OCI-LY3 (cell line): ENCODE measurements at regions not wholly inside any gene's neighbourhood (a gene's known extent, or its start where the extent isn't known, plus 50 kb on each side); places are given as distances from the start of the nearest gene placed in this dataset.

Experiments used
- H2AFZ ChIP-seq: fragments of 200-600, 300-600 bp; shearing (Covaris generic); 2 replicates; pipeline ENCODE4 v1.6.0; 2014; ENCODE audit warnings: antibody characterized with exemption, low read depth, low read length
- H3K27ac ChIP-seq: fragments of 200-600, 300-600 bp; sonication (generic); 2 replicates; pipeline ENCODE4 v1.5.1; 2014; ENCODE audit warnings: mild to moderate bottlenecking, low read length, moderate library complexity, mixed read lengths
- H3K27me3 ChIP-seq: fragments of 200-600, 300-600 bp; sonication (generic); 2 replicates; pipeline ENCODE4 v1.6.1; 2014; ENCODE audit warnings: low read depth, low read length, mixed read lengths
- H3K36me3 ChIP-seq: fragments of 200-600, 300-600 bp; sonication (generic); replicated peaks from 2 replicates; pipeline ENCODE3; 2014; ENCODE audit warnings: low read depth, low read length, mixed read lengths
- H3K4me1 ChIP-seq: fragments of 300-600, 200-600 bp; sonication (generic); 2 replicates; pipeline ENCODE4 v1.6.1; 2014; ENCODE audit warnings: low read length, mixed read lengths
- H3K4me2 ChIP-seq: fragments of 200-600, 300-600 bp; sonication (generic); 2 replicates; pipeline ENCODE4 v1.6.1; 2014; ENCODE audit warnings: low read length, mixed read lengths
- H3K4me3 ChIP-seq: fragments of 300-600, 200-600 bp; sonication (generic); 2 replicates; pipeline ENCODE4 v1.5.1; 2014; ENCODE audit warnings: antibody characterized with exemption, mild to moderate bottlenecking, low read length, moderate library complexity
- H3K79me2 ChIP-seq: fragments of 300-600, 200-600 bp; shearing (Covaris generic); 2 replicates; pipeline ENCODE4 v1.6.1; 2014; ENCODE audit warnings: mild to moderate bottlenecking, low read length, mixed read lengths
- H3K9ac ChIP-seq: fragments of 300-600, 200-600 bp; shearing (Covaris generic); 2 replicates; pipeline ENCODE4 v1.6.0; 2014; ENCODE audit warnings: mild to moderate bottlenecking, low read length, moderate library complexity
- H3K9me3 ChIP-seq: fragments of 200-600, 300-600 bp; shearing (Covaris generic); 2 replicates; pipeline ENCODE4 v1.6.1; 2014; ENCODE audit warnings: low read length, mixed read lengths; ENCODE audit not compliant: insufficient read depth
- H4K20me1 ChIP-seq: fragments of 200-600, 300-600 bp; sonication (generic); 2 replicates; pipeline ENCODE4 v1.6.1; 2016; ENCODE audit warnings: low read length, mixed read lengths; ENCODE audit not compliant: insufficient read depth
- EZH2phosphoT487 ChIP-seq: fragments of 200-600 bp; shearing (Covaris generic); IDR thresholded peaks from 2 replicates; pipeline ENCODE4 v1.6.1; 2018; ENCODE audit warnings: antibody characterized with exemption, mixed run types, low read depth
- TF ChIP-seq, protein P1 (sequence below): fragments of 200-600, 300-600 bp; sonication (generic); IDR thresholded peaks from 2 replicates; pipeline ENCODE4 v1.5.1; 2014; ENCODE audit warnings: antibody characterized with exemption, low read length, low read depth

DNA sequence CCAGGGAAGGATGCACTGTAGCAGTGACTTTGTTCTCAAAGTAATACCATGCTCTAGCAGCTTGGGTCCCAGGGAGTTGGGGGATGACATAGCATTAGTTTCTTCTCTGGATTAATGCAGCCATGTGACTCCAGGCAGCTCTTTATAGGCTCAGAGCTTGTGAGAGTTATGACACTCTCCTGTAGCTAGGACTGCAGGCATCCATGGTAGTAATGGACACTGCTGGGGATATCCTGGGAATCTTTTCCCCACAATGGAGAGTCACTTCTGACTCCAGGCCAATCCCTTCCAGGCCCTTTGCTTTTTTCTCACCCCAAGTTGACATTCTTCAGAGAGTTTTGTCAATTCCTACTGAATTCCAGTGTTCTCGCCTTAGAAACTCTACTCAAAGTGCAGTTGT is 270.9 kb downstream of the COG6 start:
- Histone ChIP-seq H3K36me3 (no peaks in the 10 kb centered on the region), H2AFZ (no peak overlapping the region), H3K4me3 (no peak overlapping the region), H3K4me1 (peaks cover 6% of the 10 kb centered on the region; the same call in 1 of the 2 replicates), H4K20me1 (no peaks in the 10 kb centered on the region), H3K4me2 (no peak overlapping the region), H3K79me2 (no peaks in the 10 kb centered on the region), H3K9ac (no peak overlapping the region), H3K27ac (no peak overlapping the region), H3K27me3 (no peaks in the 10 kb centered on the region), H3K9me3 (no peaks in the 10 kb centered on the region)
- TF ChIP-seq, protein P1, sequence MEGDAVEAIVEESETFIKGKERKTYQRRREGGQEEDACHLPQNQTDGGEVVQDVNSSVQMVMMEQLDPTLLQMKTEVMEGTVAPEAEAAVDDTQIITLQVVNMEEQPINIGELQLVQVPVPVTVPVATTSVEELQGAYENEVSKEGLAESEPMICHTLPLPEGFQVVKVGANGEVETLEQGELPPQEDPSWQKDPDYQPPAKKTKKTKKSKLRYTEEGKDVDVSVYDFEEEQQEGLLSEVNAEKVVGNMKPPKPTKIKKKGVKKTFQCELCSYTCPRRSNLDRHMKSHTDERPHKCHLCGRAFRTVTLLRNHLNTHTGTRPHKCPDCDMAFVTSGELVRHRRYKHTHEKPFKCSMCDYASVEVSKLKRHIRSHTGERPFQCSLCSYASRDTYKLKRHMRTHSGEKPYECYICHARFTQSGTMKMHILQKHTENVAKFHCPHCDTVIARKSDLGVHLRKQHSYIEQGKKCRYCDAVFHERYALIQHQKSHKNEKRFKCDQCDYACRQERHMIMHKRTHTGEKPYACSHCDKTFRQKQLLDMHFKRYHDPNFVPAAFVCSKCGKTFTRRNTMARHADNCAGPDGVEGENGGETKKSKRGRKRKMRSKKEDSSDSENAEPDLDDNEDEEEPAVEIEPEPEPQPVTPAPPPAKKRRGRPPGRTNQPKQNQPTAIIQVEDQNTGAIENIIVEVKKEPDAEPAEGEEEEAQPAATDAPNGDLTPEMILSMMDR = no peak
- no peak for TF ChIP-seq EZH2phosphoT487

DNA sequence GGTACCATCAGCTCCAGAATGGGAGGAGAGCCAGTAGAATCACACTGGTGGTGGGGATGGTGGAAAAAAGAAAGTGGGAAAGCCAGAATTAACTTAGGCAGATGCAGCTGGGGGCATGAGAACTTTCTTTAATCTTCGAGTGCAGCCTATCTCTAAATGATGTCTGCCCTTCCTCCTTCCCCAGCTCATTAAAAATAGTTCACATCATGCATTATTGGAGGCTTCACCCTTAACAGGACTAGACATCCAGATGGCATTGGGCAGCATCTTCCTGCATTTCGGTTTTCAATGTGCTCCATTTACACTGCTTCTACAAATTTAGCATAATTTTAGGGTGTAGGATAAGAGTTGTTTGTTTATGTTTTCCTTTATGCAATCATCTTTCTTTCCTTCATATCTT is 272.8 kb downstream of the COG6 start:
- Histone ChIP-seq H3K4me3 (no peak overlapping the region), H2AFZ (no peak overlapping the region), H3K4me1 (peaks cover 6% of the 10 kb centered on the region; the same call in 1 of the 2 replicates), H3K27me3 (no peaks in the 10 kb centered on the region), H4K20me1 (no peaks in the 10 kb centered on the region), H3K9ac (no peak overlapping the region), H3K79me2 (no peaks in the 10 kb centered on the region), H3K36me3 (no peaks in the 10 kb centered on the region), H3K9me3 (no peaks in the 10 kb centered on the region), H3K27ac (no peak overlapping the region), H3K4me2 (no peak overlapping the region)
- TF ChIP-seq EZH2phosphoT487 = no peak
- TF ChIP-seq, protein P1 = no peak

DNA sequence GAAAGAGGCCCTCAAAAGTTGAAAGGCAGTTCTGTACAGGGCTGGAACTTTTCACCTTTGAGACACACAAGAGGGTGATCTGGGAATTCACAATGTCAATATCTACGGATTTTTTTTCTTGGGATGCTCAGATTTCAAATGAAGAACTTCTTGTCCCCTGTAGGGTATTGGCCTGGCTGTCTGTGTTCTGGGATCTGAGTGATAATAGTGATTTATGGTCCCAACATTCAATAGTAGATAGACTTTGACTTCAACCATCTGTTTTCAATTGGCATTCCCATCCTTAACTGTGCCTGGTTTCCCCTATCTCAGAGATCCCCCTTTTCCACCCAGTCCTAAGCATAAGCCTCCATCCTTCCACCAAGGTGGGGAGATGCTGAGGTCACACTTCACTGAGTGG is 274.1 kb downstream of the COG6 start:
- H3K4me2 ChIP-seq = no peak overlapping the region
- TF ChIP-seq, protein P1 = no peak
- TF ChIP-seq EZH2phosphoT487 = no peak
- H3K36me3 ChIP-seq = no peaks in the 10 kb centered on the region
- no peak overlapping the region for H2AFZ ChIP-seq
- no peaks in the 10 kb centered on the region for H3K79me2 ChIP-seq
- H3K9ac ChIP-seq = no peak overlapping the region
- H3K27me3 ChIP-seq = no peaks in the 10 kb centered on the region
- peaks cover 6% of the 10 kb centered on the region; the same call in 1 of the 2 replicates for H3K4me1 ChIP-seq
- no peaks in the 10 kb centered on the region for H4K20me1 ChIP-seq
- no peaks in the 10 kb centered on the region for H3K9me3 ChIP-seq
- no peak overlapping the region for H3K4me3 ChIP-seq
- no peak overlapping the region for H3K27ac ChIP-seq

DNA sequence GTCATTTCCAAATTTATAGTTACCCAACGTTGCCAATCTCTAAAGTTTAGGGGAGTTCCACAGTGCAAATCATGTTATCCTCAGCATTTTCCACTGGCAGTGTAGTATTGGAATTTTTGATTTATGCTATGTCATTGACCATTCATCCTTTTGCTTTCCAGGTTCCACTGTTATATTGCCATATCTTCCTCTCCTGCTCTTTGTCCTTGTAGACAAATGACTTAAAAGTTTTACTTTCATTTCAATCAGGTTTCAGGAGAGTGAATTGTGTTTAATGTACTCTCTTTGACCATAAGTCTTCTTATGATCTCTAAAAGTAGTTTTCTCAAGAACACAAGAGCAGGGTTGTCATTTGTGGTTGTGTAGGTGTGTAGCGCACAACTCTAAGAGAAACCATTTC is 274.6 kb downstream of the COG6 start:
- Histone ChIP-seq H3K9me3 (no peaks in the 10 kb centered on the region), H3K27ac (no peak overlapping the region), H3K9ac (no peak overlapping the region), H4K20me1 (no peaks in the 10 kb centered on the region), H3K27me3 (no peaks in the 10 kb centered on the region), H3K4me2 (no peak overlapping the region; the same call in 1 of the 2 replicates), H3K79me2 (no peaks in the 10 kb centered on the region), H3K36me3 (no peaks in the 10 kb centered on the region), H3K4me3 (no peak overlapping the region), H2AFZ (no peak overlapping the region; the same call in 1 of the 2 replicates), H3K4me1 (peaks cover 6% of the 10 kb centered on the region; the same call in 1 of the 2 replicates)
- TF ChIP-seq, protein P1 = no peak
- no peak for TF ChIP-seq EZH2phosphoT487
